B cell (primary cell): ENCODE measurements at regions not wholly inside any gene's neighbourhood (a gene's known extent, or its start where the extent isn't known, plus 50 kb on each side); places are given as distances from the start of the nearest gene placed in this dataset.

Experiments
- EZH2 ChIP-seq: IDR thresholded peaks from 2 replicates; pipeline ENCODE4 v1.6.1; 2012; ENCODE audit warnings: borderline replicate concordance, low read depth, mild to moderate bottlenecking, moderate library complexity, low read length; ENCODE audit not compliant: insufficient read depth, poor library complexity, severe bottlenecking
- TF ChIP-seq, protein P1 (sequence below): fragments of 200-600 bp; IDR thresholded peaks from one replicate; pipeline ENCODE4 v1.8.0; 2022; ENCODE audit warnings: antibody characterized with exemption, mild to moderate bottlenecking

DNA sequence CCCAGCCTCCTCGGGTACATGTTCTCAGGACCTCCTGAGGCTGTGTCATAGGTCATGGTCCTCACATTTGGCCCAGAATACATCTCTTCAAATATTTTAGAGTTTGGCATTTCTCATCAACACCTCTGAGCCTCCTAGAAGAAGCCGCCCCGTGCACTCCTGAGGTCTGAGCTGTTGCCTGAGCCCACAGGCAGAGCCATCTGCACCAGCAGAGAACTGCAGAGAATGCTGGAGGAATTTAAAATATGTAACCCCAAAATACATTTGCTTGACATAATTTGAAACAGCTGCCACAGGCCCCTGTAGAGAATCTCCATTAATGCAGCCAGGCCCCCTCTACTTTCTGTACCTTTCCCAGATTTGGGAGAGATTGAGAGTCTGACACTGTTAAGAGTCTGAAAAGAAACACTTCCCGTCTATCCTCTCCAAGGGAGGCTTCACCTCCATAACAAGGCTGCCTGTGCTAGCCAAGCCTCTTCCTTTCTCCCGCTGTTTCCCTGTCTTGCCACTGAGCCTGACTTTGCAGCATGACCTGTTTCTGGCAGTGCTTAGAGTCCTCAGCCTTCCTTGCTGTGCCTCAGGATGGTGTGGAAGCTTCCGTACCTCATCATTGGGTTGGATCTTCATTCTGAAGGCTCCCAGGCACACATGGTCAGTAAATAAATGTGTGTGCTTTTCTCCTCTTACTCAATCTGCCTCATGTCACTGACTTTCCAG lies 95.4 kb upstream of the SFSWAP start:
- TF ChIP-seq, protein P1, sequence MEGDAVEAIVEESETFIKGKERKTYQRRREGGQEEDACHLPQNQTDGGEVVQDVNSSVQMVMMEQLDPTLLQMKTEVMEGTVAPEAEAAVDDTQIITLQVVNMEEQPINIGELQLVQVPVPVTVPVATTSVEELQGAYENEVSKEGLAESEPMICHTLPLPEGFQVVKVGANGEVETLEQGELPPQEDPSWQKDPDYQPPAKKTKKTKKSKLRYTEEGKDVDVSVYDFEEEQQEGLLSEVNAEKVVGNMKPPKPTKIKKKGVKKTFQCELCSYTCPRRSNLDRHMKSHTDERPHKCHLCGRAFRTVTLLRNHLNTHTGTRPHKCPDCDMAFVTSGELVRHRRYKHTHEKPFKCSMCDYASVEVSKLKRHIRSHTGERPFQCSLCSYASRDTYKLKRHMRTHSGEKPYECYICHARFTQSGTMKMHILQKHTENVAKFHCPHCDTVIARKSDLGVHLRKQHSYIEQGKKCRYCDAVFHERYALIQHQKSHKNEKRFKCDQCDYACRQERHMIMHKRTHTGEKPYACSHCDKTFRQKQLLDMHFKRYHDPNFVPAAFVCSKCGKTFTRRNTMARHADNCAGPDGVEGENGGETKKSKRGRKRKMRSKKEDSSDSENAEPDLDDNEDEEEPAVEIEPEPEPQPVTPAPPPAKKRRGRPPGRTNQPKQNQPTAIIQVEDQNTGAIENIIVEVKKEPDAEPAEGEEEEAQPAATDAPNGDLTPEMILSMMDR: no peak
- TF ChIP-seq EZH2: no peak
